ENCODE measurements at regions not wholly inside any gene's neighbourhood (a gene's known extent, or its start where the extent isn't known, plus 50 kb on each side); places are given as distances from the start of the nearest gene placed in this dataset.
"Not testable (repeated sequence)": the region's sequence is repeated elsewhere in the genome, so short reads cannot be mapped to it uniquely, and the experiment has no call there.

DNA sequence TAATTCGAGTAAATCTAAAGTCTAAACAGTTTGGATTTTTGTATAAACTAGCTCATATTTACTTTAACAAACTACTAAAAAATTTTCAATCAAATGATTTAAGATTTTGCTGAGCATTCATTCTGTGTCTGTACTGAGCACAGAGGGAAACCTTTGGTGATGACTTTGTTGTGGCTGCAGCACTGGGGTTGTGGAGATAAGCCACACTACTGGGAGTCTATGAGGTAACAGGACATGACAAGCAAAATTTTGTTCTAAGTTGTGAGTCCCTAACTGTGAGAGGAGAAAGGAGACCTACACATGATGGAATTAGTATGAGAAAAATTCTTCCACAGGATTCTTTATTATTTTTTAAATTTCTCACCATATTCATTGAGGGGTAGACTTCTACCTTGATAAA lies 933.7 kb upstream of the LRATD1 start (continued):
- TF ChIP-seq, protein P1, sequence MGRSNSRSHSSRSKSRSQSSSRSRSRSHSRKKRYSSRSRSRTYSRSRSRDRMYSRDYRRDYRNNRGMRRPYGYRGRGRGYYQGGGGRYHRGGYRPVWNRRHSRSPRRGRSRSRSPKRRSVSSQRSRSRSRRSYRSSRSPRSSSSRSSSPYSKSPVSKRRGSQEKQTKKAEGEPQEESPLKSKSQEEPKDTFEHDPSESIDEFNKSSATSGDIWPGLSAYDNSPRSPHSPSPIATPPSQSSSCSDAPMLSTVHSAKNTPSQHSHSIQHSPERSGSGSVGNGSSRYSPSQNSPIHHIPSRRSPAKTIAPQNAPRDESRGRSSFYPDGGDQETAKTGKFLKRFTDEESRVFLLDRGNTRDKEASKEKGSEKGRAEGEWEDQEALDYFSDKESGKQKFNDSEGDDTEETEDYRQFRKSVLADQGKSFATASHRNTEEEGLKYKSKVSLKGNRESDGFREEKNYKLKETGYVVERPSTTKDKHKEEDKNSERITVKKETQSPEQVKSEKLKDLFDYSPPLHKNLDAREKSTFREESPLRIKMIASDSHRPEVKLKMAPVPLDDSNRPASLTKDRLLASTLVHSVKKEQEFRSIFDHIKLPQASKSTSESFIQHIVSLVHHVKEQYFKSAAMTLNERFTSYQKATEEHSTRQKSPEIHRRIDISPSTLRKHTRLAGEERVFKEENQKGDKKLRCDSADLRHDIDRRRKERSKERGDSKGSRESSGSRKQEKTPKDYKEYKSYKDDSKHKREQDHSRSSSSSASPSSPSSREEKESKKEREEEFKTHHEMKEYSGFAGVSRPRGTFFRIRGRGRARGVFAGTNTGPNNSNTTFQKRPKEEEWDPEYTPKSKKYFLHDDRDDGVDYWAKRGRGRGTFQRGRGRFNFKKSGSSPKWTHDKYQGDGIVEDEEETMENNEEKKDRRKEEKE (IDR thresholded peaks at IDR 0.05), result no peak

DNA sequence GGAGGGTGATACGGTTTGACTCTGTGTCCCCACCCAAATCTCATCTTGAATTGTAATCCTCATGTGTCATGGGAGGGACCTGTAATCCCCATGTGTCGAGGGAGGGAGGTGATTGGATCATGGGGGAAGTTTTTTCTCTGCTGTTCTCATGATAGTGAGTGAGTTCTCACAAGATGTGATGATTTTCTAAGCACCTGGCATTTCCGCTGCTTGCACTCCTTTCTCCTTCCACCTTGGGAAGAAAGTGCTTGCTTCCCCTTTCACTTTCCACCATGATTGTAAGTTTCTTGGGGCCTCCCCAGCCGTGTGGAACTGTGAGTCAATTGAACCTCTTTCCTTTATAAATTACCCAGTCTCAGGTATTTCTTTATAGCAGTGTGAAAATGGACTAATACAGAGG lies 932.6 kb upstream of the LRATD1 start:
- intact Hi-C loops (cut with micrococcal nuclease; ENCODE audit: unreplicated experiment); FAIRE-seq; DNase-seq (ENCODE audit: low read depth, low spot score); H3K27ac ChIP-seq (ENCODE audit: control insufficient read depth, insufficient read depth); H3K4me3 ChIP-seq; H3K9ac ChIP-seq (ENCODE audit: control insufficient read depth, insufficient read depth, low read length); ATAC-seq; H4K20me1 ChIP-seq (ENCODE audit: control insufficient read depth, insufficient read depth); H3K36me3 ChIP-seq (ENCODE audit: control insufficient read depth in 2 of 2, insufficient read depth in 2 of 2, low read length in 1 of 2); in situ Hi-C loops (cut with MboI); RAD21 ChIA-PET (ENCODE audit: unreplicated experiment); CTCF ChIA-PET; POLR2A ChIA-PET; H2AFZ ChIP-seq (ENCODE audit: control insufficient read depth, low read depth, low read length); H3K9me3 ChIP-seq (replicated peaks; ENCODE audit: control insufficient read depth, insufficient read depth, low read length); H3K27me3 ChIP-seq (replicated peaks in 1 of 2; ENCODE audit: control insufficient read depth in 2 of 2, insufficient read depth in 2 of 2, low read length in 1 of 2); H3K79me2 ChIP-seq (ENCODE audit: control insufficient read depth, insufficient read depth, low read length); H3K4me2 ChIP-seq (ENCODE audit: control insufficient read depth, insufficient read depth); H3K4me1 ChIP-seq (ENCODE audit: control insufficient read depth, insufficient read depth, low read length); BruUV-seq (replicated peaks): not testable (repeated sequence)
- SMC1A ChIA-PET (ENCODE audit: uncharacterized antibody, unreplicated experiment), result interaction anchor here (0.8 kb wide), 1 partner anchor 12 kb away, joined by 3 read pairs; no protein-coding TSS in a partner anchor
- 42% methylated on average over 4 of the region's 4 CpGs for WGBS (ENCODE audit: insufficient coverage, insufficient replicate concordance, low lambda C conversion rate, missing lambda C conversion rate)
- 0 out of 4 replicates have a peak, but pooled peaks of 1 of the 2 experiments have one; percentile 23 for TF ChIP-seq IKZF2 (IDR thresholded peaks at IDR 0.05)
- TF ChIP-seq, protein P2, sequence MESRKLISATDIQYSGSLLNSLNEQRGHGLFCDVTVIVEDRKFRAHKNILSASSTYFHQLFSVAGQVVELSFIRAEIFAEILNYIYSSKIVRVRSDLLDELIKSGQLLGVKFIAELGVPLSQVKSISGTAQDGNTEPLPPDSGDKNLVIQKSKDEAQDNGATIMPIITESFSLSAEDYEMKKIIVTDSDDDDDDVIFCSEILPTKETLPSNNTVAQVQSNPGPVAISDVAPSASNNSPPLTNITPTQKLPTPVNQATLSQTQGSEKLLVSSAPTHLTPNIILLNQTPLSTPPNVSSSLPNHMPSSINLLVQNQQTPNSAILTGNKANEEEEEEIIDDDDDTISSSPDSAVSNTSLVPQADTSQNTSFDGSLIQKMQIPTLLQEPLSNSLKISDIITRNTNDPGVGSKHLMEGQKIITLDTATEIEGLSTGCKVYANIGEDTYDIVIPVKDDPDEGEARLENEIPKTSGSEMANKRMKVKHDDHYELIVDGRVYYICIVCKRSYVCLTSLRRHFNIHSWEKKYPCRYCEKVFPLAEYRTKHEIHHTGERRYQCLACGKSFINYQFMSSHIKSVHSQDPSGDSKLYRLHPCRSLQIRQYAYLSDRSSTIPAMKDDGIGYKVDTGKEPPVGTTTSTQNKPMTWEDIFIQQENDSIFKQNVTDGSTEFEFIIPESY (IDR thresholded peaks at IDR 0.05), result peak; percentile 71; the same call in 1 of the 2 replicates
